ENCODE measurements at regions not wholly inside any gene's neighbourhood (a gene's known extent, or its start where the extent isn't known, plus 50 kb on each side); places are given as distances from the start of the nearest gene placed in this dataset.
"Not testable (repeated sequence)": the region's sequence is repeated elsewhere in the genome, so short reads cannot be mapped to it uniquely, and the experiment has no call there.

DNA sequence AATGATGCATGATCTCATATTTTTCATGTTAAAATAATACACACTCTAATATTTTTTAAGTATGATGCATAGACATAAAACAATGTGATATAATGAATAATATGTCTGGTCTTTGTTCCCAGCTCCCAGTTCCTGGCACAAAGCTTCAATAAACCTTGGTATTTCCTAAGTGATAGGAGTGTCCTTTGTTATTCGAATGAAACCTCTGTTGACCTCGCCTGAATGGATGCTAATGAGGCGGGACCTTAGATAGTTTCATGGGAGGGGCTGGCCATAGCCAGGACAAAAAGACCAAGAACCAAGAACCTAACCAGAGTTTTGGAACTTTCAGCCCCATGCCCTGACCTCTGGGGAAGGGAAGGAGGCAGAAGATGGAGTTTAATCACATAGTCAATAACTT, 257.7 kb upstream of the COPS8 start:
- no peak for DNase-seq (ENCODE audit: insufficient read length, low spot score)

DNA sequence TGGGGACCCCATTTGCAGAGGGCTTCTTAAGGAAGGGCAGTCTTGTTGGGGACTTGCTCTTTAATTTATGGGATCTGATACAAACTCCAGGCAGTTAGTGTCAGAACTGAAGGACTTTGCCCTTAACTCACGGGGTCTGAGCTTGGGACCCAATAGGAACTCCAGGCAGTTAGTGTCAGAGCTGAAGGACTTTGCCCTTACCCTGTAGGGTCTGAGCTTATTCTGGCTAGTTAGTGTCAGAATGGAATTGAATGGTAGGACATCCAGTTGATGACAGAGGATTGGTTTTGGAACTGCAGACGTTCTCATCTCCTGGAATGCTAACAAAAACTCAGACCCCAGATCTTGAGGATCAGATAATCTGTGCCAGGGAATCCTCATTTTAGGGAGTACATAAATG, 256.9 kb upstream of the COPS8 start:
- no peak for TF ChIP-seq PAX5 (IDR thresholded peaks at IDR 0.05; ENCODE audit: insufficient read depth, low read length, severe bottlenecking)
- TF ChIP-seq TAF1 (IDR thresholded peaks at IDR 0.05; ENCODE audit: low read depth, low read length) = no peak
- TF ChIP-seq POLR2AphosphoS5 (IDR thresholded peaks at IDR 0.05; ENCODE audit: low read depth, low read length) = no peak
- TF ChIP-seq SPI1 (IDR thresholded peaks at IDR 0.05; ENCODE audit: low read depth, low read length) = no peak
- TF ChIP-seq POU2F2 (IDR thresholded peaks at IDR 0.05; ENCODE audit: low read depth, low read length) = no peak
- no peak for TF ChIP-seq POLR2A (IDR thresholded peaks at IDR 0.05; ENCODE audit: low read depth, low read length)
- FAIRE-seq (no peak), DNase-seq (ENCODE audit: insufficient read length, low spot score) (no peak)

More for the DNA sequence above, 257.7 kb upstream of the COPS8 start:
- TF ChIP-seq POLR2A (IDR thresholded peaks at IDR 0.05; ENCODE audit: low read depth, low read length) (no peak), PAX5 (IDR thresholded peaks at IDR 0.05; ENCODE audit: insufficient read depth, low read length, severe bottlenecking) (no peak), POLR2AphosphoS5 (IDR thresholded peaks at IDR 0.05; ENCODE audit: low read depth, low read length) (no peak), POU2F2 (IDR thresholded peaks at IDR 0.05; ENCODE audit: low read depth, low read length) (no peak), SPI1 (IDR thresholded peaks at IDR 0.05; ENCODE audit: low read depth, low read length) (no peak), TAF1 (IDR thresholded peaks at IDR 0.05; ENCODE audit: low read depth, low read length) (no peak)
- FAIRE-seq = no peak

DNA sequence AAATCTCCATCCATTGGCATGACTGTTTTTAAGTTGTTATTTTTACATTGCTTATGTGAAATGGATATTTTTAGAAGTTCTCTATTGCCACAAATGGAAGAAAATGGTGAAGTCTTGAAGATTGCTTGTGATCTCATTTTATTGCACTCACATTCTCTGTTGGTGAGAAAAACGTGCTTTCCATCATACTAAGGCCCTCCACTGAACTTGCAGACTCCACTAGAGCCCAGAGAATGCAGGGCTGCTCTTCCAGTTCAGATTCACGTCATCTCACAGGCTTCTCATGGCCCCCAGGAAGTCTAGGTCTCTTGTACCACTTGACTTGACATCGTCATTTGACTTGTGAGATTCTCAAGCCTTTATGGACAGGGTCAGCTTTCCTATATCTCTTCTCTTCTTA, 254.8 kb upstream of the COPS8 start:
- TF ChIP-seq POU2F2 (IDR thresholded peaks at IDR 0.05; ENCODE audit: low read depth, low read length) = no peak
- no peak for TF ChIP-seq POLR2A (IDR thresholded peaks at IDR 0.05; ENCODE audit: low read depth, low read length)
- TF ChIP-seq TAF1 (IDR thresholded peaks at IDR 0.05; ENCODE audit: low read depth, low read length) = no peak
- TF ChIP-seq POLR2AphosphoS5 (IDR thresholded peaks at IDR 0.05; ENCODE audit: low read depth, low read length) = no peak
- no peak for TF ChIP-seq SPI1 (IDR thresholded peaks at IDR 0.05; ENCODE audit: low read depth, low read length)
- no peak for TF ChIP-seq PAX5 (IDR thresholded peaks at IDR 0.05; ENCODE audit: insufficient read depth, low read length, severe bottlenecking)
- DNase-seq (ENCODE audit: insufficient read length, low spot score) (no peak), FAIRE-seq (no peak)

DNA sequence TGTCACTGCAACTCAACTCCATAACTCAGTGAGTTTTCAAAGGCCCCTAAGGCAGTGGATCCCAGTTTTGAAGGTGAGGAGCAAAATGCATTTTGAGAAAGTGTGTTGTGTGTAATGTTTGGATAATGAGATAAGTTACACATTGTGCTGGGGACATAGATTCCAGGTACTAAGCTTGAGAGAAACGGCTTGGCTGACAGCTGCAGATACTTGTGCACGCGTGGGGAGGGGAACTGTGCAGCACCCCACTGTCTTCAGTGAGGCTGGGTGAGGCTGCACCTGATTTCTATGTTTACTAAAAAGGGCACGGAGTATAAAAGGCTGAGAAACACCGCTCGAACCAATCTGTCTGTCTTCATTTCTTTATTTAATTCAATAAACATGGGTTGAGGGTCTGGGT, 254.0 kb upstream of the COPS8 start:
- DNase-seq (ENCODE audit: insufficient read length, low spot score) = no peak
- no peak for TF ChIP-seq TAF1 (IDR thresholded peaks at IDR 0.05; ENCODE audit: low read depth, low read length)
- no peak for TF ChIP-seq PAX5 (IDR thresholded peaks at IDR 0.05; ENCODE audit: insufficient read depth, low read length, severe bottlenecking)
- TF ChIP-seq SPI1 (IDR thresholded peaks at IDR 0.05; ENCODE audit: low read depth, low read length) = no peak
- TF ChIP-seq POLR2A (IDR thresholded peaks at IDR 0.05; ENCODE audit: low read depth, low read length) = no peak
- TF ChIP-seq POU2F2 (IDR thresholded peaks at IDR 0.05; ENCODE audit: low read depth, low read length) = no peak
- no peak for TF ChIP-seq POLR2AphosphoS5 (IDR thresholded peaks at IDR 0.05; ENCODE audit: low read depth, low read length)
- no peak for FAIRE-seq

DNA sequence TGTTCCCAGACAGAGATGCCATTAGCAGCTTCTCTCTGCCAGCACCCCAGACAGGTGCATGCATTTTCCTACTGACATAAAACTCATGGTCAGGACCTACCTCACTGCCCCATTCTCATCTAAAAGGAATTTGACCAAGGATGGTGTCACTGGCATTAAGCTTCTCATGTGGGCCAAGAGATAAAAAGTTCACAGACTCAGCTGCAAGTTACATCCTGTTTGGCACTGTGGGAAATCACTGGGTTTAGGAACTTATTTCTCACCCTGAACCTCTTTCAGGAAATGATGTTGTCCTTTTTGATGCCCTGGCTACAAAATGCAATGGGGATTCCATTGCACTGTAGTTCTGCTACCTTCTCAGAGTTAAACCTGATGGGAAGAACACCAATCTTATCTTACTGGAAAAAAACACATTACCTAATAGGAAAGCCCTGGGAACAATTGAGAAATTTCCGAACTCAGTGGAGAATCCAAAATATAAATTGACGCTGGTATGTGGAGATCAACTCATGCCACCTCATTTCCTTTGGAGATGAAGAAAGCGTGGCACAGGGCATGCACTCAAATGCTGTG, 252.1 kb upstream of the COPS8 start:
- TF ChIP-seq TAF1 (IDR thresholded peaks at IDR 0.05; ENCODE audit: low read depth, low read length) = no peak
- TF ChIP-seq SPI1 (IDR thresholded peaks at IDR 0.05; ENCODE audit: low read depth, low read length) = no peak
- TF ChIP-seq POLR2AphosphoS5 (IDR thresholded peaks at IDR 0.05; ENCODE audit: low read depth, low read length) = no peak
- no peak for TF ChIP-seq PAX5 (IDR thresholded peaks at IDR 0.05; ENCODE audit: insufficient read depth, low read length, severe bottlenecking)
- no peak for TF ChIP-seq POU2F2 (IDR thresholded peaks at IDR 0.05; ENCODE audit: low read depth, low read length)
- TF ChIP-seq POLR2A (IDR thresholded peaks at IDR 0.05; ENCODE audit: low read depth, low read length) = no peak
- FAIRE-seq = no peak
- DNase-seq (ENCODE audit: insufficient read length, low spot score) = no peak

DNA sequence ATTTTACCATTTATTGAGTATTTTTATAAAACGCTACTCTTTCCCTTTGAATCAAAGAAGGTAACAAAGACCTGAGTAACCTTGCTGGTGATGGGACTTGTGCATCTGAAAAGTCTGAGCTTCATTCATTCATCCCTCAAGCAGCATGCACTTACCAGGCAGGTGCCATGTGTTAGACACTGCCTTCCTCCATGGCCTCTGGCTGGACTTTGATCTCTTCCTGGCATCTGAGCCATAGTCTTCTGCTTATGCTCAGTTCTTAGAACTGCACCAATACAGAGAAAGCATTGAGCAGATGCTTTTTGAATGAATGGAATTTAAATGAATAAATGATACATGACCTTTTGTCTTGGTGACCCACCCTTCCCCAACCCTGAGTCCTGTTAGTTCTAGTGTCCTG, 251.4 kb upstream of the COPS8 start:
- DNase-seq (ENCODE audit: insufficient read length, low spot score) (no peak), FAIRE-seq (no peak)
- TF ChIP-seq POLR2A (IDR thresholded peaks at IDR 0.05; ENCODE audit: low read depth, low read length) = no peak
- no peak for TF ChIP-seq PAX5 (IDR thresholded peaks at IDR 0.05; ENCODE audit: insufficient read depth, low read length, severe bottlenecking)
- TF ChIP-seq TAF1 (IDR thresholded peaks at IDR 0.05; ENCODE audit: low read depth, low read length) = no peak
- TF ChIP-seq POLR2AphosphoS5 (IDR thresholded peaks at IDR 0.05; ENCODE audit: low read depth, low read length) = no peak

DNA sequence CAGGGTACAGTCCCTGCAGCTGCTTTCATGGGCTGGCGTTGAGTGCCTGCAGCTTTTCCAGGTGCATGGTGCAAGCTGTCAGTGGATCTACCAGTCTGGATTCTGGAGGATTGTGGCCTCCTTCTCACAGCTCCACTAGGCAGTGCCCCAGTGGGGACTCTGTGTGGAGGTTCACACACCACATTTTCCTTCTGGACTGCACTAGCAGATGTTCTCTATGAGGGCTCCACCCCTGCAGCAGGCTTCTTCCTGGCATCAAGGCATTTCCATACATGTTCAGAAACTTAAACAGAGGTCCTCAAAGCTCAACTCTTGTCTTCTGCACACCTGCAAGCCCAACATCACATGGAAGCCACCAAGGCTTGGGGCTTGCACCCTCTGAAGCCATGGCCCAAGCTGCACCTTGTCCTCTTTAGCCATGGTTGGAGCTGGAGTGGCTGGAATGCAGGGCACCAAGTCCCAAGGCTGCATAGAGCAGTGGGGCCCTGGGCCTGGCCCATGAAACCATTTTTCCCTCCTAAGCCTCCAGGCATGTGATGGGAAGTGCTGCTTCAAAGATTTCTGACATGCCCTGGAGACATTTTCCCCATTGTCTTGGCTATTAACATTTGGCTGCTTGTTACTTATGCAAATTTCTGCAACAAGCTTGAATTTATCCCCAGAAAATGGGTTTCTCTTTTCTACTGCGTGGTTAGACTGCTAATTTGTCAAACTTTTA, 250.2 kb upstream of the COPS8 start:
- no peak for FAIRE-seq
- DNase-seq (ENCODE audit: insufficient read length, low spot score) = no peak
- TF ChIP-seq POLR2AphosphoS5 (IDR thresholded peaks at IDR 0.05; ENCODE audit: low read depth, low read length) = no peak
- no peak for TF ChIP-seq PAX5 (IDR thresholded peaks at IDR 0.05; ENCODE audit: insufficient read depth, low read length, severe bottlenecking)
- TF ChIP-seq POLR2A (IDR thresholded peaks at IDR 0.05; ENCODE audit: low read depth, low read length) = no peak

DNA sequence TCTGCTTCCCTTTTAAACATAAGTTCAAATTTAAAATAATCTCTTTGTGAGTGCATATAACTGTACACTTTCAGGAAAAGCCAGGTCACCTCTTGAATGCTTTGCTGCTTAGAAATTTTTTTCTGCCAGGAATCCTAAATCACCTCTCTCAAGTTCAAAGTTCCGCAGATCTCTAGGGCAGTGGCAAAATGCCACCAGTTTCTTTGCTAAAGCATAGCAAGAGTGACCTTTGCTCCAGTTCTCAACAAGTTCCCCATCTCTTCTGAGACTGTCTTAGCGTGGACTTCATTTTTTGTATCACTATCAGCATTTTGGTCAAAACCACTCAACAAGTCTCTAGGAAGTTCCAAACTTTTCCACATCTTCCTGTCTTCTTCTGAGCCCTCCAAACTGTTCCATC, 249.7 kb upstream of the COPS8 start:
- FAIRE-seq; DNase-seq (ENCODE audit: insufficient read length, low spot score): not testable (repeated sequence)

DNA sequence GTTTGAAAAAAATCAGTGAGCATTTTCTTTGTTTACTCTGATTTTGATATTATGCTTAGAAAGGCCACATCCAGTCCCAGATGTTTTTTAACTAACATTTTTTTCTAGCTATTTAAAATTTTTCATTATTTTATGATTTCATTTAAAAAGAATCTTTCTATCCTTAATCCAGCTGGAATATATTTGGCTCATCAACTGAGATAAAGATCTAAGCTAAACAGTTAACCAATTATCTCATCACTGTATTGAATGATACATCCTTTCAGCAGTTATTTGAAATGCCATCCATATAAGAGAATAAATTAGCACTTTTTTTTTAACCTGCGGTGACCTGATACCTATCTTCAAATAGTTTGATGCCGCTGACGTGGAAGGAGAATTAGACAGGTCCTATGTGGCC, 245.5 kb upstream of the COPS8 start:
- DNase-seq (ENCODE audit: insufficient read length, low spot score) (no peak), FAIRE-seq (no peak)
- no peak for TF ChIP-seq PAX5 (IDR thresholded peaks at IDR 0.05; ENCODE audit: insufficient read depth, low read length, severe bottlenecking)
- TF ChIP-seq POLR2A (IDR thresholded peaks at IDR 0.05; ENCODE audit: low read depth, low read length) = no peak
- TF ChIP-seq POU2F2 (IDR thresholded peaks at IDR 0.05; ENCODE audit: low read depth, low read length) = no peak
- TF ChIP-seq TAF1 (IDR thresholded peaks at IDR 0.05; ENCODE audit: low read depth, low read length) = no peak
- no peak for TF ChIP-seq SPI1 (IDR thresholded peaks at IDR 0.05; ENCODE audit: low read depth, low read length)

DNA sequence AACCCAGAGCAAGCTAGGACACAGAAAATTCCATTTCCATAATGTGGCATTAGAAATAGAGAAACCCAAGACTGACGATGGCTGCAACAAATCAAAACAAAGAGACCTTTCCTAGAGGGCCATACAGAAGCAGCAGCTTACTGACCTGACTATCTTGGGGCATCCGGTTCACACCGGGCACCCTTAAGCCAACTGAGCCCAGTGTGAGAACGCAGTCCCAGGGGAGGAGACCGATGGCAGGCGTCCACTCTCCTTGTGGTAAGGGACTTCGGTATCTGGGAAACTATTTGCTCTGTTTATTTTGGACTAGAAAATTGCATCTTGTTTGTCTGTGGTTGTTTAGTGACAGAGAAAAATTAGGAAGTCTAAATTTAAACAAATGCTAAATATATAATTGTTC, 244.8 kb upstream of the COPS8 start:
- no peak for TF ChIP-seq POLR2A (IDR thresholded peaks at IDR 0.05; ENCODE audit: low read depth, low read length)
- no peak for TF ChIP-seq TAF1 (IDR thresholded peaks at IDR 0.05; ENCODE audit: low read depth, low read length)
- no peak for TF ChIP-seq POU2F2 (IDR thresholded peaks at IDR 0.05; ENCODE audit: low read depth, low read length)
- no peak for TF ChIP-seq SPI1 (IDR thresholded peaks at IDR 0.05; ENCODE audit: low read depth, low read length)
- no peak for TF ChIP-seq POLR2AphosphoS5 (IDR thresholded peaks at IDR 0.05; ENCODE audit: low read depth, low read length)
- no peak for TF ChIP-seq PAX5 (IDR thresholded peaks at IDR 0.05; ENCODE audit: insufficient read depth, low read length, severe bottlenecking)
- FAIRE-seq (no peak), DNase-seq (ENCODE audit: insufficient read length, low spot score) (no peak)
